Cardiac fibroblast (primary cell): ENCODE measurements at regions not wholly inside any gene's neighbourhood (a gene's known extent, or its start where the extent isn't known, plus 50 kb on each side); places are given as distances from the start of the nearest gene placed in this dataset.
A peak's percentile ranks its signal among the peaks of the same experiment; 100 is the strongest.

Source experiments
- DNase-seq, 2 donors: peaks; one replicate each; pipeline versions ENCODE4 v3.0.0 to v3.0.0-alpha.2; 2010; ENCODE audit warnings: low read depth in 2 of 2
- H3K4me3 ChIP-seq, 2 donors: replicated peaks in 1 of 2; 1 replicate in 1 of 2; 2 replicates in 1 of 2; pipeline ENCODE4 v1.5.1; 2011; ENCODE audit warnings: low read depth in 2 of 2, low read length in 2 of 2, mild to moderate bottlenecking in 2 of 2, moderate library complexity in 1 of 2
- TF ChIP-seq, protein P1 (sequence below): IDR thresholded peaks from one replicate; pipeline ENCODE4 v1.5.1; 2011; ENCODE audit warnings: low read depth, mild to moderate bottlenecking, low read length, inconsistent platforms

DNA sequence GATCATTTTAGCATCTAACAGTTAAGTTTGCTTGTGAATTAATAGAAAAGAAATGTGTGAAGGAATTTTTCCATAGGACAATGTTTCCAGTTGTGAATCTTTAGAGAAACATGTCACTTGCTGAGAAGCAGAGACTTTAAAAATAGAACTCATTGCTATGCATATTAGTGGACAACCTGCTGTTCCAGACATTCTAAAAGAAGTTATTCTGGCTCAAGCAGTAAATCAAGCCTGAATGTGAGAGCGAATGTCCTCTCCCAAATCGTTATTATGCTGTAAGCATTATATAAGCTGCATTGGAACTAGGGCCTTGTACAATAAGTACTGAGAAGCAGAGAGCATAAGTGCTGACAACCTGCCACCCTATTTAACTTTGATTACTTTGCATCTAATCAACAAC lies 990.9 kb downstream of the PLOD2 start:
- TF ChIP-seq, protein P1, sequence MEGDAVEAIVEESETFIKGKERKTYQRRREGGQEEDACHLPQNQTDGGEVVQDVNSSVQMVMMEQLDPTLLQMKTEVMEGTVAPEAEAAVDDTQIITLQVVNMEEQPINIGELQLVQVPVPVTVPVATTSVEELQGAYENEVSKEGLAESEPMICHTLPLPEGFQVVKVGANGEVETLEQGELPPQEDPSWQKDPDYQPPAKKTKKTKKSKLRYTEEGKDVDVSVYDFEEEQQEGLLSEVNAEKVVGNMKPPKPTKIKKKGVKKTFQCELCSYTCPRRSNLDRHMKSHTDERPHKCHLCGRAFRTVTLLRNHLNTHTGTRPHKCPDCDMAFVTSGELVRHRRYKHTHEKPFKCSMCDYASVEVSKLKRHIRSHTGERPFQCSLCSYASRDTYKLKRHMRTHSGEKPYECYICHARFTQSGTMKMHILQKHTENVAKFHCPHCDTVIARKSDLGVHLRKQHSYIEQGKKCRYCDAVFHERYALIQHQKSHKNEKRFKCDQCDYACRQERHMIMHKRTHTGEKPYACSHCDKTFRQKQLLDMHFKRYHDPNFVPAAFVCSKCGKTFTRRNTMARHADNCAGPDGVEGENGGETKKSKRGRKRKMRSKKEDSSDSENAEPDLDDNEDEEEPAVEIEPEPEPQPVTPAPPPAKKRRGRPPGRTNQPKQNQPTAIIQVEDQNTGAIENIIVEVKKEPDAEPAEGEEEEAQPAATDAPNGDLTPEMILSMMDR: no peak
- DNase-seq: no peak
- no peak overlapping the region for H3K4me3 ChIP-seq

DNA sequence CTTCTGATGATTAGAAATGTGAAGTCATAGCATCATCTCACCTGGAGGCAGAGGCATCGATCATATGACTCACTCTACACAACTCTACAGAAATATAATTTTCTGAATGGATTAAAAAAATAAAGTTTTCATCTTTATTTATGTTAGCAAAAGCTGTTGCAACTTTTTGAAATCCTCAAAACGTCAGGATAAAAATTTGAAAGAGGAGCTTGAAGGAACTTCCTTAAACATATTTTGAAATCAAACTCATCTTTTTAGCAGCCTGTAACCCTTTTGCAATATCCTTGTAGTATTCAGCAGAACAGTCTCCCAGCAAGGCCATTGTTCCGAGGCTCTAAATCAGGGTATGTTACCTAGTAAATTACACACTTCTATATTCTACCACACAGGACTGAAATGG lies 985.4 kb downstream of the PLOD2 start:
- no peak for DNase-seq
- TF ChIP-seq, protein P1: no peak

DNA sequence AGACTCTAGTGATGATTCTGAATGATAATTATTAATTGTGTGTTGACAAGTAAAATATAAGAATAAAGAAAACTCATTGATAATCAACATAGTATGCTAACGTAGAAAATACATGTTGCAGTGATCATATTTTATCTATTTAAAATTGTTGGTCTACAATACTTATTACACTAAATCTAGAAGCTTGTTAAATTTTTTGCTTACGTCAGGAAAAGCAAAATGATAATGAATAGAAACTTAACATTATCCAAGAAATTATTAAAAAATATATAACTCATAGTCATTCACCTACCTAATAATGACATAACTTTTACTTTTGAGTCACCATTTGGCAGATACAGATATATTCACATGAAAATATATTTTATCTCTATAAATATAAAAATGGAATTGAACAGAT lies 984.1 kb downstream of the PLOD2 start:
- TF ChIP-seq, protein P1: no peak
- DNase-seq: no peak
- no peak overlapping the region for H3K4me3 ChIP-seq

More for the DNA sequence above, 985.4 kb downstream of the PLOD2 start:
- no peak overlapping the region for H3K4me3 ChIP-seq

DNA sequence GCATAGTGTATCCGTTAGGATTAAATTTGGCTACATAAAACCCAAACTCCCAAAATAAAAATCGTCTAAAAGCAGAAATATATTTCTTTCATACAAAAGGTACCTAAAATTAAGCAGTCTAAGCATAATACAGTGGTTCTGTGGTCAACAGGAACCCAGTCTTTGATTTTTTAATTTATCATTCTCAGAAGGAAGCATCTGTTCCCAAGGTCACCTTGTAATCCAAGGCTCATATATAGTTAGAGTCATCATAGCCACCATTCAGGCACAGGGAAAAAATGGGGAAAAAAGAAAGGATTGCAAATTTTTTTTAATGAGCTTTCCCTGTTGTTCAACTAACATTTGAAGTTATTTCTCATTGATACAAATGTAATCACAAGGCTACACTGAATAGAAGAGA lies 983.2 kb downstream of the PLOD2 start:
- no peak for DNase-seq
- TF ChIP-seq, protein P1: no peak
- no peak overlapping the region for H3K4me3 ChIP-seq

DNA sequence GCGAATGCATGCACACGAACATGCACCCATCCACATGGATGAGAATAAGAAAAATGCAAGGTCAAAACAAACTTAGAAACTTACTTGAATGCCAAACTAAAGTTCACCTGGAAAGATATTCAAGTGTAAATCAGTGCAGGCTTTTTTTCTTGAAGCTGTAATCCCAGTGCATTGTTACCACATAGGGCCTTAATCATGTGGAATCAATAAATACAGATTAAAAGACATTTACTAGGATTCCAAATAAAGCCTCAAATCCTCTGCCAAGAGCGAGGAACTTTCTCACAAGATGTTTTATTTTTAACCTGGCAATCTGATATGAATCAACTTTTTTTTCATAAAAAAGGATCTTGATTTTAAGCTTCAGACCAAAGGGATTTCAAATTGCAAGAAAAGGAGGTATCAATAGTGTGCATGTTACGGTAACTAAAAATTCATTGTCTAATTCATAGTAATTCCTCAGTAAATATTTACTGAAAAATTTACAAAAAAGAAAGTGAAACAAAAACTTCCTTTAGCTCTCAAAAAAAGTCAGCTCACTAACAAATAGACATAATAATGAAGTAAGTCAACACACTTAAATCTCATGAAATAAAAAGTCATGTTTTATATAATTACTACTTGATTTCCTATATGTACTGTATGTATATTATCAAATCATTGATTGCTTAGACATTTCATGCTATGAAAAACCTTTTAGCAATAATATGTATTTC lies 978.6 kb downstream of the PLOD2 start:
- TF ChIP-seq, protein P1: no peak
- peak in 1 of 2 donors; percentile 3 for DNase-seq
- no peak overlapping the region for H3K4me3 ChIP-seq

DNA sequence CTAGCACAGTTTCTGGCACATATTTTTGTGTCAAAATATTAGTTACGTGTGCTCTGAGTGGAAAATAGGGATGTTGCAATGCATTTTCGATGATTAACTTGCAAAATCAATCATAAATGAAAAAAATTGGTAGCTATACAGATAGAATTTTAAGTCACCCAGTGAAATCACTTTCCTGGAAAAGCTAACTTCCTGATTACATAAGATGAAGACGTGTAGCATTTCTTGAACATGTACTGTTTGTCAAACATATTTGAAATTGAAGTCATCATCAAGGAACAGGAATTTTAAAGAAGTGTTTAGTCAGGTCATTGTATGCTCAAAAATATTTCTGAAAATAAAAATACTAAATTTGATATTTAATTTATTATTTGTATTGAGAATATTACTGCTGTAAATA lies 977.7 kb downstream of the PLOD2 start:
- TF ChIP-seq, protein P1: no peak
- no peak overlapping the region for H3K4me3 ChIP-seq
- DNase-seq: peak; percentile 43 to 63

DNA sequence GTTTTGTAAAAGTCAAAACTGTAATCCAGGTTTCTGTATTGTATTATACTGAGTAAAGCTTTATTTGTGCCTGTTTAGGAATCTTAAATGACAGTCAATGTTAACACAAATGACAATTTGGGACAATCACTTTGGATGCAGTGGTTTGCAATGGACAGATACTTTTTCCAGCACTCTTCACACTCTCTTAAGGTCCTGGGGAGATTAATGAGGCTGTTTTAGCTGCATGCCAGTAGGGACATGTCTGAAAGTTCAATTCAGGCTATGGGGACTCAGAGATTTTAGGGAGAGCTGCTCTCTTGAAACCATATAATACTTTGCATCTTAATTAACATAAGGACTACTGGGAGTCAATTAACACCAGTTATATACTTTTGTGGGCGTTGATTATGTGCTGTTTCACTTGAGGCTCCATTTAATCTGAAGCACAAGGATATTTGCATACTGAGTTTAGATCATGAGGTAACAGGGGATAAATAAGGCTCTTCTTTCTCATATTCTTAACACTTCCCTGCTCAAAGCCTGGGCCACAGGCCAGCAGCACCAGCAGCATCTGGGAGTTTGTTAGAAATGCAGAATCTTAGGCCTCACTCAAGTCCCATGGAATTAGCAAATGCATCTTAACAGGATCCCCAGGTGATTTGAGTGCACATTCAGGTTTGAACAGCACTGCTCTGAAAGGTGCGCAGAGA lies 972.8 kb downstream of the PLOD2 start:
- DNase-seq: no peak
- H3K4me3 ChIP-seq: no peak overlapping the region
- TF ChIP-seq, protein P1: no peak
